GM12892 (cell line): ENCODE measurements at regions not wholly inside any gene's neighbourhood (a gene's known extent, or its start where the extent isn't known, plus 50 kb on each side); places are given as distances from the start of the nearest gene placed in this dataset.

Experiments used
- POLR2A ChIP-seq: IDR thresholded peaks from 2 replicates; pipeline ENCODE4 v1.6.1; 2011; ENCODE audit warnings: low read depth, low read length, control low read depth
- POLR2AphosphoS5 ChIP-seq: IDR thresholded peaks from 2 replicates; pipeline ENCODE4 v1.6.1; 2011; ENCODE audit warnings: low read depth, low read length, control low read depth
- TAF1 ChIP-seq: IDR thresholded peaks from 2 replicates; pipeline ENCODE4 v1.6.1; 2011; ENCODE audit warnings: low read depth, mild to moderate bottlenecking, control low read depth, low read length, borderline replicate concordance

- no peak for TF ChIP-seq POLR2A
- no peak for TF ChIP-seq POLR2AphosphoS5
- TF ChIP-seq TAF1: no peak
Measured at GRCh38 chr2:107407017-107407416, 419.7 kb upstream of the RGPD4 start.
